HS-5 (cell line): ENCODE measurements at regions not wholly inside any gene's neighbourhood (a gene's known extent, or its start where the extent isn't known, plus 50 kb on each side); places are given as distances from the start of the nearest gene placed in this dataset.
"Not testable (repeated sequence)": the region's sequence is repeated elsewhere in the genome, so short reads cannot be mapped to it uniquely, and the experiment has no call there.

Source experiments
- DNase-seq: peaks from one replicate; pipeline ENCODE4 v3.0.0-alpha.2; 2012; ENCODE audit warnings: low read depth

DNA sequence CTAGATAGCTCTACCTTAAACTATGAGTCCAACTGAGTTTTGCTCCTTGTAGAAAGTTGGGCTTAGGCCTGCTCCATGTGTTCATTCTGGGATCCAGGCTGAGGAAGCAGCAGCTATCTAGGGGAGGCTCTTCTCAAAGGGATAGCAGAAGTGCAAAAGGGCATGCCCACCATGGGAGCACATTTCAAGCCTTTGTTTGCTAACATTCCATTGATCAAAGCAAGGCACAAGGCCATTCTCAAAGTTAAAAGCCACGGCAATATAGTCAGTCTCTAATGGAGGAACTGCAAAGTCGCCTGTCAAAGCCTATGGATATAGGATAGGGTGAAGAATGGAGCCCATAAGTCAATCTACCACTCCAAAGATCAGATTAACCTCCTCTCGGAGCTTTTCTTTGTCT, 488.1 kb upstream of the ARX start:
- no peak for DNase-seq

DNA sequence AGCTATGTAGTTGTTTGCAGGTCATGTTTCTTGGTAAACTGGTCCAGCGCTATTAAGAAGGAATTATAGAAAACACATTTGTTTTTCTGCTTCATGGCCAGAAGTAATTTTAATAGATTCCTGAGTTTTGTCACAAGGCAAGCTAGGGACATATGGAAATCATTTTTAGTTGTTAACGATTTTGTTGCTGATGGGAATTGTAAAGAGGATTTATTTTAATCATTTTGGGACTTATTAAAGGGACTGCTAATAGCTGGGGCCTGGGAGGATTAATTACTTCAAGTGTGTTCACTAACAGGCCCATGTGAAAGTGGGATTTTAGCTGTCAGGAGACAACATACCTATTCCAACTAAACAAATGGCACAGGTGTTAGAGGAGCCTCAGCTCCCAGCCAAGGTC, 492.0 kb upstream of the ARX start:
- DNase-seq = no peak

DNA sequence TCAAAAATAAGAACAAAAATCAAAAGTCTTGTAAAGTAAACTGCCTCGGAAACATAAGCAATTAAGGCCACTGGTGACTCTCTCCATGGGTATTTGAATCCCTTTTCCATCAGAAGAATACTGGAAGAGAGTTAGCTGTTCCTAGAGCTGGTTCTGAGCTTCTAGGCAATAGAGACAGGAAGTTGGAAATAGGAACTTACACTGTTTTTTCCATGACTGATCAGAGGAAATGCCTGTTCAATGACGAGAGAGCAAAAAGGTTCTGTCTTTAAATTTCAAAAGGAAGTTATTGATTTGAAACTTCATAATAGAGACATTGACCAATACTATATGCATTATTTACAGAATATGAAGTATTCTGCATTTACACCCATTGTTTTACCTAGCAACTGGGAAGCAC, 503.5 kb upstream of the ARX start:
- DNase-seq = no peak

DNA sequence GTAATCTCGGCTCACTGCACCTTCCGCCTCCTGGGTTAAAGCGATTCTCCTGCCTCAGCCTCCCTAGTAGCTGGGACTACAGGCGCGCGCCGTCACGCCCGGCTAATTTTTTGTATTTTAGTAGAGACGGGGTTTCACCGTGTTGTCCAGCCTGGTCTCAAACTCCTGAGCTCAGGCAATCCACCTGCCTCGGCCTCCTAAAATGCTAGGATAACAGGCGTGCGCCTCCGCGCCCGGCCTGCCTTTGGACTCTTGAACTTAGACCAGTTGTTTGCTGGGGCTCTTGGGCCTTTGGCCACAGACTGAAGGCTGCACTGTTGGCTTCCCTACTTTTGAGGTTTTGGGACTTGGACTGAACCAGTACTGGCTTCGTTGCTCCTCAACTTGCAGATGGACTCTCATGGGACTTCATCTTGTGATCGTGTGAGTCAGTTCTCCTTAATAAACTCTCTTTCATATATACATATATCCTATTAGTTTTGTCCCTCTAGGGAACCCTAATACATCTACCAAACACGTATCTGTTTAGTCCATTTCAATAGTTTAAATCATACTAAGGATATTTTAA, 506.8 kb upstream of the ARX start:
- DNase-seq = not testable (repeated sequence)

DNA sequence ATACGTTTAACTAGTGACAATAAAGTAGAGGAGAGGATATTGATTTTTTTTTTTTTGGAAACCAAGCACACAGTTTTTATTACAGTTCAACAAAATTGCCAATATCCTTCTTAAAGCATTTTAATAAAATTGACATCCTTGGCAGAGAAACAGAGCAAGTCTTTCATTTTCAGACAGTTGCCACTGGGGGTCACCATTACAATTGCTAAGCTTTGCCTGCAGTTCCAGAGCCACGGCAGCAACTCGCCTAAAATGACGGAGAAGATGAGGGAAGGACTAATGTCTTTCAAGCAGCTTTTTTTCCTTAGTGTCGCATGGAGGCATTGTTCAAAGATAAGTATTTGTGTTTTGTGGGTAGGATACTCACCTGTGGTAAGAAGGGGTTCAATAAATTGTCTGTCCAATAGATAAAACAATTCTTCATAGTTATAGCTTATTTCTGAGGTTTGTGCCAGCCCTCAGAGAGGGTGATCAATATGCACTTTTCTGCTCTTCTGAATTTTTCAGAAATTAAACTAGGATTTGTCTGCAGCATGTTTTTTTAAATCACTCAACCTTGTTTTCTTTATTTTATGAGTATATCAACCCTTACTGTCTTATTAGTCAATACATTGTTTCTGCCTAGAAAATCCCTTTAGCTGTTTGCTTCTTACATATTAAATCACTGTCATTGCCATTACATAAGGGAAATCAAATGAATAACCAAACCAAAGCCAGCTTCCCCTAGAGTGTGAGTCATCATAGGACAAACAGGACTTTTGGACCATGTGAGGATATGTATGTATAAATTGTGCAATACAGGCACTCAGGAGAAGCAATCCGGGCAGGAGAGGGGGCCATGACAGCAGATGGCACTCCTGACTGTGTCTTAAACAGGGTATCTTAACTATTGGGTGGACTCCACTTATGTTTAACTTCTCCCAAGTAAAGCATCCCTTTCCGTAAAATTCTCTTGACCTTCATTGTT, 508.1 kb upstream of the ARX start:
- no peak for DNase-seq

DNA sequence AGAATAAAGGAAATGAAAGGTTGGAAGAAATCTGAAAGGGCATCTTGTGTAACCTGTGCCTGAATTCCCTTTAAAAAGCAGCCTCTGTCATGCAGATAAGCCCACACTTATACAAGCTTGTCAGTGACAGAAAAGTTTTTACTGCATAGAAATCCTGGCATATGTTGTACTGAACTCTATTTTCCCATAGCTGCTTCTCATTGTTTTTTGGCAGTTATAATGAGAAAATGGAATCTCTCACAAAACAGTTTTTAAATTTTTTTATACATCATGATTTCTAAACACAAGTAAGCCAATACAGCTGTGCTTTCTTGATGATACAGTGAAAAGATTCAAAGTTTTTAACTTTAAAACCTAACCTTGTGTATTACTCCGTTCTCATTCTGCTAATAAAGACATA, 511.4 kb upstream of the ARX start:
- DNase-seq = no peak

DNA sequence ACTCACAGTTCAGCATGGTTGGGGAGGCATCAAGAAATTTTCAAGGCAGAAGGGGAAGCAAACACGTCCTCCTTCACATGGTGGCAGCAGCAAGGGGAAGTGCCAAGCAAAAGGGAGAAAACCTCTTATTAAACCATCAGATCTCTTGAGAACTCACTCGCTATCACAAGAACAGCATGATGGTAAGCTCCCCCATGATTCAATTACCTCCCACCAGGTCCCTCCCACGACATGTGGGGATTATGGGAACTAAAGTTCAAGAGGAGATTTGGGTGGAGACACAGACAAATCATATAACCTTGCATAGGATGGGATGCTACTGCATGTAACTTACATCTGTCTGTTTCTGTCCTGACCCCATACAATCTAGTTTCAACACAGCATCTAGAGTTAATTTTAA, 511.8 kb upstream of the ARX start:
- no peak for DNase-seq

DNA sequence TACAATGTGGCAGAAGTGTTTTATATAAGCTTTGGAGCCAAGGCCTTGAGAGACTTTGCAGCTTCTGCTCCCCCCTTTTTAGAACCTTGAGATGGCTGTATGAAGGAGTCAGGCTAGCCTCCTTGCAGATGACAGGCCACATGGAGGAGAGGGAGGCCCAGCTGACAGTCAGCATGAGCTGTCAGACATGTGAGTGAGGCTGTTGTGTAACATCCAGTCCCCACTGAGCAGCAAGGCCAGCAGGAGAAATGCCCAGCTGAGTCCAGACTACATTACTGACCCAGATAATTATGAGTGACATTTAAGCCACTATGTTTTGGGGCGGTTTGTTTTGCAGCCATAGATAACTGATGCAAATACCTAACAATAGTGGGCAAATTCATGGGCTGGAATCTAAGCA, 515.3 kb upstream of the ARX start:
- DNase-seq = no peak

DNA sequence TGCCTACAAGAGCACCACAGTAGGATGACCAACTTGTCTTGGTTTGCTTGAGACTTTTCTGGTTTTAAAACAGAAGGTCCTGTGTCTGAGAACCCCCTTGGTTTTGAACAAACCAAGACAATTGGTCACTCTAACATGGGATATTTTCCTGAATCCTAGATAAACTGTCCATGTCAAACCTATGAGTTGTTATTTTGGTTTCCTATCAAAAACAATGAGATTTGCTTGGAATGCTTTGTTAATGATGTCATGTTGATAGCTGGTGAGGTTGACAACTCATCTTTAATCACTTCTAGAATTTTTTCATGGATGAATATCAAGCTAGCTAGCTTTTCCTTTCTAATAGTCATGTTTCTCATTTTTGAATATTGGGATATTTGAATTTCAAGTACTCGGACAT, 518.3 kb upstream of the ARX start:
- DNase-seq = no peak

DNA sequence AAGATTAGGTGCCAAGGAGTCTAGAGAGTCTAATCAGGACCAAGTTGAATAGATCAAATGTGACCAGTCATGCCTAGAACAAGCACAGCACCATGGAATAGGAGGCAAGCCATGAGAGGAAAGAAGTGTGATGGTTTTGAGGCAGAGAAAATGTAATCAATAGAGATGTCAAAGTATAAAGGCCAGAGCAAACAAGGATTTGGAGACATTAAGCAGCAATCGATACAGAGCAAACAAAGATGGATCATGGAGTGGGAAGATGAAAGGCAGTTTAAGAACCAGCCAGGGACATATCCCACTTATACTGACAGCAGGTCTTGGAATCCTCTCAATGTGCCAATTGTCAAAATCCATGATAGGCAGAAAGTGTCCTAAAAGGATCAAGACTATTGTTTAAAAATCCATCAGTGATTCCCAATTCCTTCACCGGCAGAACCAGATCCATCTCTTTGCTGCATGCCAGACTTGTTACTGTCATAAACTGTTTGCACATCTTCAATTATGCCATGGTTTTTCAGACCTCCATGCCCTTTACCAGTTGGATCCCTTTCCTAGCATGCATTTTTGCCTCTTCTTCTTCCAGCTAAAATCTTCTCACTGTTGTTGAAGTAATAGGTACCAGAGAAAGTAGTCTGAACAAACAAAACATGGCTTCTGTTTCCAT, 520.7 kb upstream of the ARX start:
- no peak for DNase-seq

DNA sequence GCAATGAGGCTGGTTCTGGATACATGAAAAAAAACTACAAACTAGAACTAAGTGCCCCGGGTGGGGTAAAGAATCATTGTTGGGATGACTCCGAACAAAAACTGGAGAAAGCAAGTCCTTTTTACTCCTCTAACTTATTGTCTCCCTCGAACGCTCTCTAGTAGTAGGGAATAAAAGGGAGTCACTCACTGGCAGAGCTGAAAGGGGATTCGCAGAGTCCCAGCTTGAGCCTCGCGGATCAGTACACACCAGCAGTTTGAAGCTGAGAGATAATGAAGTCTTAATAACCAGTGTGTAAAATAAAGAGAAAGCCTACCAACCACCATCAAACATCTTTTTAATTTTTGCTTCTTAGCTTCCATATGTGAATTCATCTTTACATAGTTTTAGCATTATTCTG, 521.9 kb upstream of the ARX start:
- DNase-seq = no peak

DNA sequence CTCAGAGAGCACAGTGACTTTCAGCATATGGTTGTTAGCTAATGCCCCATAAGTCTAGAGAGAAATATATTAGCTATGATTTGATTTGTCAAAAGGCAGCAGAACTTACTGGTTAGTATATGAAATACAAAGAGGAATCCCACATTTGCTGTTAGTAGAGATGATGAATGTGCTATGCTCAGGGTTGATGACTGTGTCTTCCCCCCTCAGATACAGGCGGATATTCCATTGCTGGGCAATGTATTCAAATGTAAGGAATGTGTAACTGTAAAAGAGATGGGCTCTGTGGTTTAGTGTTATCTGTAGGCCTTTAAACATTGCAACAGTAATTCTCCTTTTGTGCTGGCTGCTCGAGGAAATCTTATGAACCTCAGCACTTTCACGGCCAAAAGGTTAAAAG, 528.9 kb upstream of the ARX start:
- peak; percentile 58 for DNase-seq

DNA sequence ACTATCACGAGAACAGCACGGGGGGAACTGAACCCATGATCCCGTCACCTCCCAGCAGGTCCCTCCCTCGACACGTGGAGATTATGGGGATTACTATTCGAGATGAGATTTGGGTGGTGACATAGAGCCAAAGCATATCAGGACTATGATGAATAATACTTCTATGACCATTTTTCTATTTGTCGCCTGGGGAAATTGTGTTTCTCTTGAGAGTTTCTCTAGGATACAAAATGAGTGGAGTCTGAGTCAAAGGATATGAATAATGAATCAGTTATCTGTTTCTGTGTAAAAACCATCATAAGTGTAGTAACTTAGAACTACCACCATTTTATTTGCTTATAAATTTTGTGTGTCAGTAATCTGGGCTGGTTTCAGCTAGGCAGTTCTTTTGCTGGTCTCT, 533.0 kb upstream of the ARX start:
- DNase-seq = no peak

DNA sequence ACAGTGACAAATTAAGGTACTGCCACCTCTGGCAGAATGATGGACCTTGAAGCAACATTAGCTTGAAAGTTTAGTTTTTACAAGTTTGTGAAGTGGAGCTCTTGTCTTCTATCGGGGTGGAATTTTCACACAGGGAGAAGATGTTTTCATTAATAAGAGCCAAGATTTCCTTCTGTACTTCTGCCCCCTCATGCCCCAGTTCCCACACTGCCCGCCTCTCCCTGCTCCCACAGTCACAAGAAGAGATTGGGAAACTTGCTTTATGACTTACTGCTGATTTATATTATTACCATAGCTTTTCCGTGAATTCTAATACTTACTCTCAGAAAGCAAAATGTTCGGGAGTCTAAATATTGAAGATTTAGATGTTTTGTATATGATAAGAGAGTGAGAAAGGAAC, 539.8 kb upstream of the ARX start:
- no peak for DNase-seq

DNA sequence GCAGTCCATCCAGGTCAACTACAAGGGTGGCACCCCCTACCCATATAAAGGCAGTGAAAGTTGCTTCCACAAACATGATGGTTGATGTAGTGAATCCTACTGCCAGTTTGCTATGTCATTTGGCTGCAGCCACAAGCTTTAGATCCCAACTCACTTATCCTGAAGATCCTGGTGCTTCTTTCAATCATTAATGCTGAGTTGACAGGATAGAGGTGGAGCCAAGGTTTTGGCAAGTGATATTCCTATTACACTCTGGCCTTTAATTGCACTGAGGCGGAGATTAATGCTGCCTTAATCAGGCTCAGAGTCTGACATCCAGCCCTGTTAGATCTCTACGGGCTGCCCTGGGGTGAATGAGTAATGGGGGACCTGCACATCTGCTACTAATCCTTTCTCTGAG, 542.4 kb upstream of the ARX start:
- no peak for DNase-seq

DNA sequence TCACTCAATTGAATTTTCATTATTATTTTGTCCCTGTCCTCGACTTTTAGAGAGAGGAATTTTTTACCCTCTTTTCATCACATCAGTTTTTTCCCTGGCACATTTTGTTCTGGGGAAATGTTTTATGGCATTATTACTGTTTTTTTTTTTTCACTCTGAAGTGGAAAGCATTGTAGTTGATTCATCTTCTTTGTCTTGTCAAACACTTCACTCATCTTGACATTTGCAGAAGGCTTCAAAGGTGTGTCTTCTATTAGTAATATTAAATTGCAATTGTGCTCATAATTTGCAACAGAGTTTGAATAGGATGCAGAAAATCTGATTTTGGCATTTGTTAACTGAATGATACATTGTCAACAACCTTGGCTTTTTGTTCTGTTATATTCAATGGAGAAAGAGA, 545.4 kb upstream of the ARX start:
- no peak for DNase-seq

DNA sequence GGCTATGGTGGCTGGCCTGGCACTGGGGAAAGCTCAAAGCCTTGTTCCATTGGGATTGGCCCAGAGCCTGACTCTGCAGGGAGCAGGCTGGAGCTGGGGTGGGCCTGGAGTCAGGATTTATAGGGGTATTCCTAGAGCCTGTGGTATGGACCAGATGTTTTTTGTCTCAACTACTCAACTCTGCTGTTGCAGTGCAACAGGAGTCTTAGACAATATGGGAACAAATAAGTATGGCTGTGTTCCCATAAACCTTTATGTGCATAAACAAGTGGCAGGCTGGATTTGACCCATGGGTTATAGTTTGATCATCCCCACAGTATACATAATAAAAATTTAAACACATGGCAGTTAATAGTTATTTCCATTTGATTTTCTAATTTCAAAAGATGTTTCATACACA, 557.9 kb upstream of the ARX start:
- no peak for DNase-seq

DNA sequence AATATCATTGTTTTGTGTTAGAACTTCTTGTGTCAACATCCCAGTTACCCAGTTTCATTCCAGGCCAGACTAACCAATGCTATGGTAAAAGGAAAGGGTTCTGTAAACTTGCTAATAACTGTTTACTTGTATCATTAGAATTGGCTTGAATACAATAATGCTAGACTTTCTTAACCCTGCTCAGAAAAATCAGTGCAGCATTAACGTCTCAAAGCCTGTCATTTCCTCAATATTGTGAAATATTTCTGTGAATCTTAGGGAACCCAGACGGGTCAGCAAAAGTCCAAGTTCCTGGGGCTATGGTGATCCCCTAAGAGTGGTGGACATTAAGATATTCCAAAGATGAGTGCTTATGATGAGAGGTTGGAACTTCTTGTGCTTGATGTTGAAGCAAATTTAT, 541.2 kb upstream of the MAGEB18 start:
- DNase-seq = no peak

DNA sequence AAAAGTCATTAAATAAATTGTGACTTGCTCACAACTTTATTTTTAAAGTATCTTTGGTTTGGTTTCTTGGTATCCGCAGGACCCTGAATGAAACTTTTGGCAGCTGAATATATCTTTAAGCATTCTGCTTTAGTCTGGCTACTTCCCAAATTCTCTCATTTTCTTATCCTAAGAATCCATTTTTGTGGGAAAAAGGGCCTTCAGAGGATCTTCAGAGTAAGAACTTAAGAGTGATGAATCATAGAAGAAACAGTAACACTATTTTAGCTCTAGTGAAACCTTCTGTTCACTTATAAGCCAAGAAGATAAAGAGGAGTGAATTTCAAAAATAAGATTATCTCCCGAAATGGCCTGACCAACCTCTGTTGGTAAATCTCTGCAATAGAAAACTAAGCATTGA, 540.6 kb upstream of the MAGEB18 start:
- DNase-seq = peak; percentile 9

DNA sequence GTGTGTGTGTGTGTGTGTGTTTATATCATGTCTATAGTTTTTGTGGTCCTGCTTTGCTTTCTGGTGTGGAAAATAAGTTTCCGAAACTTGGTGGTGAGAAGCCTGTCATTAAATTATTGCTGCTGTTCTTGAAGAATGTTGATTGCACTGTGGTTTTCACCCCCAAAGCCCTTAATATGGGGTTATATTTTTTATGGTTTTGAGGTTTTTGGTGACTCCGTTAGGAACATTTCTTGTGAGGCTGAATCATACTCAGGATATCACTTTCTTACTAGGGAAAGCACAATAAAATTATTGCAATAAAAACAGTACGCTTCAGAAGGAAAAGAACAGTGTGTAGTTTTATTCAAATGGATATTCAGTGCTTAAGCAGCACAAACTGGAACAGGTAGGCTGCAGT, 539.1 kb upstream of the MAGEB18 start:
- DNase-seq = peak; percentile 2

DNA sequence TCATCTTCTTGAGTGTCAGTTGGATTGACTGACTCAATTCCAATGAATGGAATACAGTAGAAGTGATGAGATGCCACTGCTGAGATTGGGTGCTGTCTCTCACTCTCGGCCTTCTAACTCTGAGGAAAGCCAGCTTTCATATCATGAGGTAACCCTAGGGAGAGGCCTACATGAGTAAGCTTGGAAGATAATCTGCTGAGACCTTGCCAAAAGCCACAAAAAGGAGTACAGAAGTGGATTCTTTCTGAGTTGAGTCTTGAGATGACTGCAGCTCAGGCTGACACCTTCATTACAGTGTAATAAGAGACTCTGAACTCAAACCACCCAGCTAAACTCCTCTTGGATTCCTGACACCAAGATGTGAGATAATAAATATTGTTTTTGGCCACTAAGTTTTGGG, 537.4 kb upstream of the MAGEB18 start:
- DNase-seq = peak; percentile 41

DNA sequence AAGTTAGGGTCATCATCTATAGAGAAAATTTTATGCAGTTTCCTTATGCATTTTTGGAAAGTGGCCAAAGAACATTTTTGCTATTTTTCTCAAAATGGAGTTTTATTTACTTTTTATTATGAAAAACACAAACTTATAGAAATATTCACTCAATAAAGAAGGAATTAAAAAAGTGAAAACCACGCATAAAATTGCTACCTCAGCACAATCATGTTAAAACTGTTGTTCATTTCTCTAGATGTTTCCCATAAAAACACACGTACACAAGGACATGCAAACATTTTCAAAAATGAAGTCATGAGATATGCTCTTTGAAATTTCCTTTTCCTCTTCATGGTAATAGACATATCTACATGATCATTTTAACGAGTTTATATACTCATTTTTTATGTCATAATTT, 536.8 kb upstream of the MAGEB18 start:
- DNase-seq = no peak

DNA sequence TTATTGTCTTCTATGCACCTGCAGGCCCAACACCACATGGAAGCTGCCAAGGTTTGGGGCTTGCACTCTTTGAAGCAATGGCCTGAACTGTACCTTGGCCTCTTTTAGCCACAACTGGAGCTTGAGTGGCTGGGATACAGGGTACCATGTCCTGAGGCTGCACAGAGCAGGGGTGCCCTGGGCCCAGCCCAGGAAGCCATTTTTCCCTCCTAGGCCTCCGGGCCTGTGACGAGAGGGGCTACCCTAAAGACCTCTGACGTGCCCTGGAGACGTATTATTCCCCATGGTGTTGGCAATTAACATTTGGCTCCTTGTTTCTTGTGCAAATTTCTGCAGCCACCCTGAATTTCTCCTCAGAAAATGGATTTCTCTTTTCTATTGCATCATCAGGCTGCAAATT, 519.9 kb upstream of the MAGEB18 start:
- no peak for DNase-seq
